ENCODE measurements at regions not wholly inside any gene's neighbourhood (a gene's known extent, or its start where the extent isn't known, plus 50 kb on each side); places are given as distances from the start of the nearest gene placed in this dataset.

DNA sequence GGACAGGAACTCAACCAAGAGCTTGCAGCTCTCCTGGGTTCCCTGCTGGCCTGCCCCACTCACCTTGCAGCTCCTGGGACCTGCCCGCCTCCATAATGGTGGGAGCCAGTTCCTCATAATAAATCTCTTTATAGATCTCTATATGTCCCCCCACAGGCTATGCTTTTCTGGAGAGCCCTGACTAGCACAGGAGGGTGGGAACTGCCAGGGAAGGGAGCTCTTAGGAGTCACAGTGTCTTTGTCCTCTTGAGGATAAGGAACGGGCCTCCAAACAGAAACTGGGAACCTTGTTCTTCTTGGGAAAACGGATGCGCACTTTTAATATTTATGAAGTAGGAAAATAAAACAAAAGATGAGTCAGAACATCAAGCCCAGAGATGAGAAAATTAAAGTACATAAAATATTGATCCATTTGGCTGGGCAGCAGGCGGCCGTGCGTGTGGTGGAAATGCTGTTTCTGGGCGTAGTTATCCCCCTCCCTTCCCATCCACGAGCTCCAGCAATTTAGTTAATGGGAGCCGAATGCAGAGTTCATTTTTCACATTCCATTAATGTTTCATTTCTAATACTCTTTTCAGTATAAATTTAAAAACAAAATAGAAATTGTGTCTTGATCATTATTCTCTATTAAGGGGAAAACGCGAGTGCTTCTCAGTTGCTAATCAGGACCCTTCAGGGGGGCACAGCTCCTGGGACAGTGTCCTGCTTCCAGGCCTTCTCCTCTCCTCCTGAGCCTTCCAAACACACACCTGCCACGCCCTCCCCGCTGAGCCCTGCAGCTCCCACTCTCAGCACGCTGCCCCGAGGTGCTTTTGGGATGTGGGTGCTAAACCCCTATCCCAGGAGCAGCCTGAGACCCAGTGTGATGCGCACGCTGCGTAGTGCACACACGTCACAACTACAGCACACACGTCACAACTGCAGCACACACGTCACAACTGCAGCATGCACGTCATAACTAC is 323.3 kb upstream of the AJAP1 start:
- Histone ChIP-seq H3K18ac (ENCODE audit: low read depth, low read length) (no peak overlapping the region), H3K79me1 (ENCODE audit: low read depth in 1 of 2, low read length in 2 of 2) (no peaks in the 10 kb centered on the region), H2AFZ (replicated peaks; ENCODE audit: low read length, poor library complexity) (no peak overlapping the region), H3K36me3 (ENCODE audit: control insufficient read depth, insufficient read depth, low read length) (no peaks in the 10 kb centered on the region), H3K27ac (ENCODE audit: insufficient read depth, low read length) (no peak overlapping the region), H4K5ac (ENCODE audit: low read depth, low read length) (no peak overlapping the region), H3K4me3 (ENCODE audit: insufficient read depth, low read depth, low read length) (no peak overlapping the region), H3K23ac (ENCODE audit: low read depth, low read length) (no peak overlapping the region), H3K14ac (replicated peaks; ENCODE audit: low read depth, low read length) (no peak overlapping the region), H4K20me1 (ENCODE audit: insufficient read depth, low read length) (no peaks in the 10 kb centered on the region), H3K4me1 (ENCODE audit: control insufficient read depth, insufficient read depth, low read length) (no peaks in the 10 kb centered on the region), H2BK20ac (ENCODE audit: low read depth, low read length) (no peak overlapping the region), H3K56ac (ENCODE audit: extremely low read depth, insufficient read depth, low read length) (no peak overlapping the region), H3K4ac (ENCODE audit: low read depth, low read length) (no peak overlapping the region), H3K9me1 (ENCODE audit: insufficient read depth, low read length) (no peaks in the 10 kb centered on the region), H3K9me3 (ENCODE audit: control insufficient read depth, insufficient read depth, low read length) (peaks cover 54% of the 10 kb centered on the region), H2BK15ac (ENCODE audit: low read depth, low read length) (no peak overlapping the region), H2AK5ac (ENCODE audit: low read depth, low read length) (no peak overlapping the region), H3K9ac (ENCODE audit: low read depth, low read length) (no peak overlapping the region), H3K27me3 (ENCODE audit: control insufficient read depth, insufficient read depth, low read length) (no peaks in the 10 kb centered on the region), H4K8ac (ENCODE audit: low read depth in 2 of 2, low read length in 2 of 2) (no peak overlapping the region), H2AK9ac (replicated peaks; ENCODE audit: low read depth, low read length, poor library complexity) (no peak overlapping the region), H2BK120ac (ENCODE audit: low read depth, low read length) (no peak overlapping the region), H4K91ac (ENCODE audit: insufficient read depth, low read depth, low read length) (no peak overlapping the region), H3K4me2 (ENCODE audit: low read depth, low read length) (no peak overlapping the region), H2BK5ac (ENCODE audit: low read depth, low read length, poor library complexity, severe bottlenecking) (no peak overlapping the region)
- POLR2A ChIA-PET (ENCODE audit: unreplicated experiment): no interaction called here
- TF ChIP-seq FOS (IDR thresholded peaks at IDR 0.05; ENCODE audit: low read depth, low read length) (no peak), CEBPB (IDR thresholded peaks at IDR 0.05; ENCODE audit: low read depth, low read length) (no peak), RCOR1 (IDR thresholded peaks at IDR 0.05; ENCODE audit: insufficient replicate concordance, low read length) (no peak)
- TF ChIP-seq, protein P1, sequence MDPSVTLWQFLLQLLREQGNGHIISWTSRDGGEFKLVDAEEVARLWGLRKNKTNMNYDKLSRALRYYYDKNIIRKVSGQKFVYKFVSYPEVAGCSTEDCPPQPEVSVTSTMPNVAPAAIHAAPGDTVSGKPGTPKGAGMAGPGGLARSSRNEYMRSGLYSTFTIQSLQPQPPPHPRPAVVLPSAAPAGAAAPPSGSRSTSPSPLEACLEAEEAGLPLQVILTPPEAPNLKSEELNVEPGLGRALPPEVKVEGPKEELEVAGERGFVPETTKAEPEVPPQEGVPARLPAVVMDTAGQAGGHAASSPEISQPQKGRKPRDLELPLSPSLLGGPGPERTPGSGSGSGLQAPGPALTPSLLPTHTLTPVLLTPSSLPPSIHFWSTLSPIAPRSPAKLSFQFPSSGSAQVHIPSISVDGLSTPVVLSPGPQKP (IDR thresholded peaks at IDR 0.05; ENCODE audit: borderline replicate concordance, low read depth, low read length): no peak
- no peak for ATAC-seq (ENCODE audit: low read depth)
- in situ Hi-C loops (cut with MboI; ENCODE audit: low sequenced_read_pairs) (no loop called here), intact Hi-C loops (cut with micrococcal nuclease) (no loop called here), dilution Hi-C loops (cut with HindIII; ENCODE audit: low sequenced_read_pairs, unreplicated experiment) (no loop called here)
- CTCF ChIA-PET: no interaction called here
- WGBS, 2 experiments (ENCODE audit: extremely low coverage in 2 of 2, insufficient read length in 1 of 2): 57% methylated on average over 5 of the region's 23 CpGs; no CpG with 5 or more reads in 1 of the 2 experiments
- no TSS peak for BruUV-seq (replicated peaks)
- no peak for DNase-seq
